ENCODE measurements at regions not wholly inside any gene's neighbourhood (a gene's known extent, or its start where the extent isn't known, plus 50 kb on each side); places are given as distances from the start of the nearest gene placed in this dataset.

DNA sequence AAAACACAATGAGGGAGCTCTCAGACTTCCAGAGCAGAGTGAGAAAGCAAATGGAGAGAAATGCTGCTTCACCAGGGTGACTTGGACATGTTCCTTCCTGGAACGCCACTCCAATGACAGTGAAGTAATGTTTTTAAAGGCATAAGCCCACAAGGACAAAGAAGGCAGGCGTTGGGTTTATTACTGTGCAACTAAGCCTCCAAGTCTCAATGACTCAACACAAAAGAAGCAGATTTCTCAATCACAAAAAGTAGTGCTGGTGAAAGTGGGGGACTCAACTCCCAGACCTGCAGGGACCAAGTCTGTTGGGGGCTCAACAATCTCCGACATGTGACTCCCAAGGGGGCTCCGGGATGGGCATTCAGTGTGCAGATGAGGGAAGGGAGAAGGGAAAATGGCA lies 505.2 kb downstream of the BCL11B start:
- H2BK120ac ChIP-seq (ENCODE audit: low read depth, low read length), result no peak overlapping the region
- no peaks in the 10 kb centered on the region for H3K4me1 ChIP-seq (ENCODE audit: control insufficient read depth, insufficient read depth, low read length)
- H4K8ac ChIP-seq (ENCODE audit: low read depth in 2 of 2, low read length in 2 of 2), result no peak overlapping the region
- no peak for TF ChIP-seq BHLHE40 (IDR thresholded peaks at IDR 0.05; ENCODE audit: low read depth, low read length)
- no peak for TF ChIP-seq SMC3 (IDR thresholded peaks at IDR 0.05; ENCODE audit: low read depth, low read length)
- TF ChIP-seq, protein P1, sequence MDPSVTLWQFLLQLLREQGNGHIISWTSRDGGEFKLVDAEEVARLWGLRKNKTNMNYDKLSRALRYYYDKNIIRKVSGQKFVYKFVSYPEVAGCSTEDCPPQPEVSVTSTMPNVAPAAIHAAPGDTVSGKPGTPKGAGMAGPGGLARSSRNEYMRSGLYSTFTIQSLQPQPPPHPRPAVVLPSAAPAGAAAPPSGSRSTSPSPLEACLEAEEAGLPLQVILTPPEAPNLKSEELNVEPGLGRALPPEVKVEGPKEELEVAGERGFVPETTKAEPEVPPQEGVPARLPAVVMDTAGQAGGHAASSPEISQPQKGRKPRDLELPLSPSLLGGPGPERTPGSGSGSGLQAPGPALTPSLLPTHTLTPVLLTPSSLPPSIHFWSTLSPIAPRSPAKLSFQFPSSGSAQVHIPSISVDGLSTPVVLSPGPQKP (IDR thresholded peaks at IDR 0.05; ENCODE audit: borderline replicate concordance, low read depth, low read length), result no peak
- no peak for TF ChIP-seq MXI1 (IDR thresholded peaks at IDR 0.05; ENCODE audit: borderline replicate concordance, low read depth, low read length)
- TF ChIP-seq, protein P2, sequence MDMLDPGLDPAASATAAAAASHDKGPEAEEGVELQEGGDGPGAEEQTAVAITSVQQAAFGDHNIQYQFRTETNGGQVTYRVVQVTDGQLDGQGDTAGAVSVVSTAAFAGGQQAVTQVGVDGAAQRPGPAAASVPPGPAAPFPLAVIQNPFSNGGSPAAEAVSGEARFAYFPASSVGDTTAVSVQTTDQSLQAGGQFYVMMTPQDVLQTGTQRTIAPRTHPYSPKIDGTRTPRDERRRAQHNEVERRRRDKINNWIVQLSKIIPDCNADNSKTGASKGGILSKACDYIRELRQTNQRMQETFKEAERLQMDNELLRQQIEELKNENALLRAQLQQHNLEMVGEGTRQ (IDR thresholded peaks at IDR 0.05; ENCODE audit: low read depth, low read length), result no peak
- TF ChIP-seq, protein P3, sequence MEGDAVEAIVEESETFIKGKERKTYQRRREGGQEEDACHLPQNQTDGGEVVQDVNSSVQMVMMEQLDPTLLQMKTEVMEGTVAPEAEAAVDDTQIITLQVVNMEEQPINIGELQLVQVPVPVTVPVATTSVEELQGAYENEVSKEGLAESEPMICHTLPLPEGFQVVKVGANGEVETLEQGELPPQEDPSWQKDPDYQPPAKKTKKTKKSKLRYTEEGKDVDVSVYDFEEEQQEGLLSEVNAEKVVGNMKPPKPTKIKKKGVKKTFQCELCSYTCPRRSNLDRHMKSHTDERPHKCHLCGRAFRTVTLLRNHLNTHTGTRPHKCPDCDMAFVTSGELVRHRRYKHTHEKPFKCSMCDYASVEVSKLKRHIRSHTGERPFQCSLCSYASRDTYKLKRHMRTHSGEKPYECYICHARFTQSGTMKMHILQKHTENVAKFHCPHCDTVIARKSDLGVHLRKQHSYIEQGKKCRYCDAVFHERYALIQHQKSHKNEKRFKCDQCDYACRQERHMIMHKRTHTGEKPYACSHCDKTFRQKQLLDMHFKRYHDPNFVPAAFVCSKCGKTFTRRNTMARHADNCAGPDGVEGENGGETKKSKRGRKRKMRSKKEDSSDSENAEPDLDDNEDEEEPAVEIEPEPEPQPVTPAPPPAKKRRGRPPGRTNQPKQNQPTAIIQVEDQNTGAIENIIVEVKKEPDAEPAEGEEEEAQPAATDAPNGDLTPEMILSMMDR (conservative IDR thresholded peaks at IDR 0.05; ENCODE audit: low read depth, low read length), result no peak
- TF ChIP-seq MAZ (IDR thresholded peaks at IDR 0.05; ENCODE audit: borderline replicate concordance, low read depth, low read length), result no peak
- TF ChIP-seq NFE2L2 (IDR thresholded peaks at IDR 0.05; ENCODE audit: low read depth, low read length), result no peak
- H3K9me1 ChIP-seq (ENCODE audit: insufficient read depth, low read length), result no peaks in the 10 kb centered on the region
- no peak overlapping the region for H3K18ac ChIP-seq (ENCODE audit: low read depth, low read length)
- DNase-seq (no peak), ATAC-seq (ENCODE audit: low read depth) (no peak)
- no peak overlapping the region for H2AK5ac ChIP-seq (ENCODE audit: low read depth, low read length)
- BruUV-seq (replicated peaks), result no TSS peak
- no CpG with 5 or more reads among the region's 4 CpGs for WGBS, 2 experiments (ENCODE audit: extremely low coverage in 2 of 2, insufficient read length in 1 of 2)
- no peak overlapping the region for H3K56ac ChIP-seq (ENCODE audit: extremely low read depth, insufficient read depth, low read length)
- no peak overlapping the region for H3K4me3 ChIP-seq (ENCODE audit: insufficient read depth, low read depth, low read length)
- H3K27me3 ChIP-seq (ENCODE audit: control insufficient read depth, insufficient read depth, low read length), result no peaks in the 10 kb centered on the region
- H4K5ac ChIP-seq (ENCODE audit: low read depth, low read length), result no peak overlapping the region
- no peak overlapping the region for H3K4ac ChIP-seq (ENCODE audit: low read depth, low read length)
- no peaks in the 10 kb centered on the region for H3K36me3 ChIP-seq (ENCODE audit: control insufficient read depth, insufficient read depth, low read length)
- no peak overlapping the region for H3K9ac ChIP-seq (ENCODE audit: low read depth, low read length)
- CTCF ChIA-PET, result interaction anchor here (0.6 kb wide), 1 partner anchor 1339 kb away, joined by 3 read pairs; no protein-coding TSS in a partner anchor
- H4K20me1 ChIP-seq (ENCODE audit: insufficient read depth, low read length), result no peaks in the 10 kb centered on the region
- POLR2A ChIA-PET (ENCODE audit: unreplicated experiment), result no interaction called here
- H3K9me3 ChIP-seq (ENCODE audit: control insufficient read depth, insufficient read depth, low read length), result peaks cover 14% of the 10 kb centered on the region
- no peaks in the 10 kb centered on the region for H3K79me1 ChIP-seq (ENCODE audit: low read depth in 1 of 2, low read length in 2 of 2)
- no peak overlapping the region for H3K4me2 ChIP-seq (ENCODE audit: low read depth, low read length)
- in situ Hi-C loops (cut with MboI; ENCODE audit: low sequenced_read_pairs) (no loop called here), dilution Hi-C loops (cut with HindIII; ENCODE audit: low sequenced_read_pairs, unreplicated experiment) (no loop called here), intact Hi-C loops (cut with micrococcal nuclease) (no loop called here)
- H2AFZ ChIP-seq (replicated peaks; ENCODE audit: low read length, poor library complexity), result no peak overlapping the region
- H2BK5ac ChIP-seq (ENCODE audit: low read depth, low read length, poor library complexity, severe bottlenecking), result no peak overlapping the region
- H2BK20ac ChIP-seq (ENCODE audit: low read depth, low read length), result no peak overlapping the region
- H4K91ac ChIP-seq (ENCODE audit: insufficient read depth, low read depth, low read length), result no peak overlapping the region
- H3K14ac ChIP-seq (replicated peaks; ENCODE audit: low read depth, low read length), result no peak overlapping the region
- H2BK15ac ChIP-seq (ENCODE audit: low read depth, low read length), result no peak overlapping the region
- H2AK9ac ChIP-seq (replicated peaks; ENCODE audit: low read depth, low read length, poor library complexity), result no peak overlapping the region
- no peak overlapping the region for H3K23ac ChIP-seq (ENCODE audit: low read depth, low read length)
- H3K27ac ChIP-seq (ENCODE audit: insufficient read depth, low read length), result no peak overlapping the region

All from IMR-90 (cell line).